ENCODE measurements at regions not wholly inside any gene's neighbourhood (a gene's known extent, or its start where the extent isn't known, plus 50 kb on each side); places are given as distances from the start of the nearest gene placed in this dataset.

DNA sequence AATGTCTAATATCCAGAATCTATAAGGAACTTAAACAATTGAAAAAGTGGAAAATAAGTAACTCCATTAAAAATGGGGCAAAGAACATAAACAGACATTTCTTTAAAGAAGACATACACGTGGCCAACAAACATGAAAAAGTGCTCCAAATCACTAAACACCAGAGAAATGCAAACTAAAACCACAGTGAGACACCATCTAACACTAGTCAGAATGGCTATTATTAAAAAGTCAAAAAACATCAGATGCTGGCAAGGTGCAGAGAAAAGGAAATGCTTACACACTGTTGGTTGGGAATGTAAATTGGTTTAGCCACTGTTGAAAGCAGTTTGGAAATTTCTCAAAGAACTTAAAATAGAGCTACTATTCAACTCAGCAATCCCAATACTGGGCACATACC, 169.2 kb upstream of the MANEA start:
- H3K4me1 Mint-ChIP-seq (ENCODE audit: low read depth, unreplicated experiment), result no peaks in the 10 kb centered on the region
- Histone ChIP-seq H3K27me3 (ENCODE audit: insufficient read depth, low read length) (no peaks in the 10 kb centered on the region), H2AFZ (ENCODE audit: low read depth, low read length) (no peak overlapping the region), H4K20me1 (ENCODE audit: insufficient read depth, low read length) (no peaks in the 10 kb centered on the region), H3K4me2 (ENCODE audit: low read length) (no peak overlapping the region), H3K9ac (ENCODE audit: low read length) (no peak overlapping the region), H3K4me1 (ENCODE audit: insufficient read depth, low read length) (no peaks in the 10 kb centered on the region), H3K27ac (ENCODE audit: low read depth, low read length) (no peak overlapping the region), H3K4me3 (ENCODE audit: insufficient read depth, low read depth, low read length) (no peak overlapping the region), H3K9me3 (ENCODE audit: insufficient read depth, low read depth, low read length) (no peaks in the 10 kb centered on the region), H3K36me3 (ENCODE audit: insufficient read depth, low read length) (no peaks in the 10 kb centered on the region), H3K79me2 (ENCODE audit: insufficient read depth, low read length) (no peaks in the 10 kb centered on the region)
- no peak for TF ChIP-seq EZH2 (IDR thresholded peaks at IDR 0.05; ENCODE audit: insufficient read depth, low read length)
- TF ChIP-seq, protein P1, sequence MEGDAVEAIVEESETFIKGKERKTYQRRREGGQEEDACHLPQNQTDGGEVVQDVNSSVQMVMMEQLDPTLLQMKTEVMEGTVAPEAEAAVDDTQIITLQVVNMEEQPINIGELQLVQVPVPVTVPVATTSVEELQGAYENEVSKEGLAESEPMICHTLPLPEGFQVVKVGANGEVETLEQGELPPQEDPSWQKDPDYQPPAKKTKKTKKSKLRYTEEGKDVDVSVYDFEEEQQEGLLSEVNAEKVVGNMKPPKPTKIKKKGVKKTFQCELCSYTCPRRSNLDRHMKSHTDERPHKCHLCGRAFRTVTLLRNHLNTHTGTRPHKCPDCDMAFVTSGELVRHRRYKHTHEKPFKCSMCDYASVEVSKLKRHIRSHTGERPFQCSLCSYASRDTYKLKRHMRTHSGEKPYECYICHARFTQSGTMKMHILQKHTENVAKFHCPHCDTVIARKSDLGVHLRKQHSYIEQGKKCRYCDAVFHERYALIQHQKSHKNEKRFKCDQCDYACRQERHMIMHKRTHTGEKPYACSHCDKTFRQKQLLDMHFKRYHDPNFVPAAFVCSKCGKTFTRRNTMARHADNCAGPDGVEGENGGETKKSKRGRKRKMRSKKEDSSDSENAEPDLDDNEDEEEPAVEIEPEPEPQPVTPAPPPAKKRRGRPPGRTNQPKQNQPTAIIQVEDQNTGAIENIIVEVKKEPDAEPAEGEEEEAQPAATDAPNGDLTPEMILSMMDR (IDR thresholded peaks at IDR 0.05; ENCODE audit: insufficient read depth, low read depth, low read length), result no peak
- no peak for FAIRE-seq
- H3K36me3 Mint-ChIP-seq (ENCODE audit: low read depth, unreplicated experiment), result no peaks in the 10 kb centered on the region
- no peaks in the 10 kb centered on the region for H3K9me3 Mint-ChIP-seq (ENCODE audit: unreplicated experiment)
- H3K27me3 Mint-ChIP-seq (ENCODE audit: low read depth, unreplicated experiment), result no peaks in the 10 kb centered on the region
- H3K4me3 Mint-ChIP-seq (ENCODE audit: unreplicated experiment), result no peak overlapping the region
- DNase-seq (ENCODE audit: low read depth), result no peak
- H3K27ac Mint-ChIP-seq (ENCODE audit: unreplicated experiment), result no peak overlapping the region

DNA sequence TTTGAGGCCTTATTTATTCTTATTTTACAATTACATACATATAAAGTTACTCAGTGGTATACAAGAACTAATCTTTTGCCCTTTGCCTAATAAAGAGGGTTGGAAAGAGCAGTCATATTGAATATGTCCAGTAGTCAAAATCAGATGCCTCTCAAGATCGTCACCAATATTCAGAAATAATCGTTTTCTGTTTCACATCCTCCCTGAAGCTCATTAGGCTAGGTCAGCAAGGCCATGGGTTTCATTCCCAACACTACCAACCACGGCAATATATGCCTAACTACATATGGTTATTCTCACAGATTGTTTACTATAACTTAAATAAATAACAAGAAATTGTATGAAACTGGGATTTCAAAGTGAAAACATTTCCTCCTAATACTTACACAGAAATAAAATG, 167.2 kb upstream of the MANEA start:
- Histone ChIP-seq H3K27ac (ENCODE audit: low read depth, low read length) (no peak overlapping the region), H3K27me3 (ENCODE audit: insufficient read depth, low read length) (no peaks in the 10 kb centered on the region), H2AFZ (ENCODE audit: low read depth, low read length) (no peak overlapping the region), H3K79me2 (ENCODE audit: insufficient read depth, low read length) (no peaks in the 10 kb centered on the region), H3K4me1 (ENCODE audit: insufficient read depth, low read length) (no peaks in the 10 kb centered on the region), H3K36me3 (ENCODE audit: insufficient read depth, low read length) (no peaks in the 10 kb centered on the region), H3K9me3 (ENCODE audit: insufficient read depth, low read depth, low read length) (no peaks in the 10 kb centered on the region), H4K20me1 (ENCODE audit: insufficient read depth, low read length) (no peaks in the 10 kb centered on the region), H3K4me2 (ENCODE audit: low read length) (no peak overlapping the region), H3K9ac (ENCODE audit: low read length) (no peak overlapping the region), H3K4me3 (ENCODE audit: insufficient read depth, low read depth, low read length) (no peak overlapping the region)
- DNase-seq (ENCODE audit: low read depth) (no peak), FAIRE-seq (no peak)
- no peak overlapping the region for H3K4me3 Mint-ChIP-seq (ENCODE audit: unreplicated experiment)
- H3K27ac Mint-ChIP-seq (ENCODE audit: unreplicated experiment), result no peak overlapping the region
- H3K4me1 Mint-ChIP-seq (ENCODE audit: low read depth, unreplicated experiment), result no peaks in the 10 kb centered on the region
- no peaks in the 10 kb centered on the region for H3K9me3 Mint-ChIP-seq (ENCODE audit: unreplicated experiment)
- H3K36me3 Mint-ChIP-seq (ENCODE audit: low read depth, unreplicated experiment), result no peaks in the 10 kb centered on the region
- H3K27me3 Mint-ChIP-seq (ENCODE audit: low read depth, unreplicated experiment), result no peaks in the 10 kb centered on the region
- TF ChIP-seq, protein P1 (IDR thresholded peaks at IDR 0.05; ENCODE audit: insufficient read depth, low read depth, low read length), result no peak
- TF ChIP-seq EZH2 (IDR thresholded peaks at IDR 0.05; ENCODE audit: insufficient read depth, low read length), result no peak

DNA sequence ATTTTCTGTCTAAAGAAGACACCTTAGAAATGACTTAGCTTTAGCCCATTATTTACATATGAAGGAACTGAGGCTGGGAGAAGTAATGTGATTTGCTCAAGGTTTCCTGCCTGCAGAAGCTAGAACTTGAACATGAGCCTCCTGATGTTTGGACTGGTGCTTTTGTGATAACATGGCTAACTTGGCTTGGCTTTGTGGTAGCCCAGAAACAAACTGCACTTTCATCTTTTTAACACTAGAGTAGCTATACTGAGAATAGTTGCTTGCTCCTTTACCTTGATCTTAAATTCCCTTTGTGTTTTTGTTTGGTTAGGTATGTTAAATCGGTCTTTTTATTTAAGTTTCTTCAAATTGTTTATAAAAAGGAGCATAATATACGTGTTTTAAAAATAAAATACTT, 163.5 kb upstream of the MANEA start:
- no peaks in the 10 kb centered on the region for H3K36me3 Mint-ChIP-seq (ENCODE audit: low read depth, unreplicated experiment)
- no peaks in the 10 kb centered on the region for H3K9me3 ChIP-seq (ENCODE audit: insufficient read depth, low read depth, low read length)
- DNase-seq (ENCODE audit: low read depth) (no peak), FAIRE-seq (no peak)
- no peak overlapping the region for H3K4me3 Mint-ChIP-seq (ENCODE audit: unreplicated experiment)
- H3K4me3 ChIP-seq (ENCODE audit: insufficient read depth, low read depth, low read length), result no peak overlapping the region
- no peak overlapping the region for H2AFZ ChIP-seq (ENCODE audit: low read depth, low read length)
- H3K4me1 ChIP-seq (ENCODE audit: insufficient read depth, low read length), result no peaks in the 10 kb centered on the region
- H3K27ac Mint-ChIP-seq (ENCODE audit: unreplicated experiment), result no peak overlapping the region
- H3K27me3 ChIP-seq (ENCODE audit: insufficient read depth, low read length), result no peaks in the 10 kb centered on the region
- no peak for TF ChIP-seq EZH2 (IDR thresholded peaks at IDR 0.05; ENCODE audit: insufficient read depth, low read length)
- TF ChIP-seq, protein P1 (IDR thresholded peaks at IDR 0.05; ENCODE audit: insufficient read depth, low read depth, low read length), result no peak
- H3K27ac ChIP-seq (ENCODE audit: low read depth, low read length), result no peak overlapping the region
- H3K9ac ChIP-seq (ENCODE audit: low read length), result no peak overlapping the region
- H3K79me2 ChIP-seq (ENCODE audit: insufficient read depth, low read length), result no peaks in the 10 kb centered on the region
- no peaks in the 10 kb centered on the region for H3K27me3 Mint-ChIP-seq (ENCODE audit: low read depth, unreplicated experiment)
- H3K4me1 Mint-ChIP-seq (ENCODE audit: low read depth, unreplicated experiment), result no peaks in the 10 kb centered on the region
- H3K4me2 ChIP-seq (ENCODE audit: low read length), result no peak overlapping the region
- no peaks in the 10 kb centered on the region for H4K20me1 ChIP-seq (ENCODE audit: insufficient read depth, low read length)
- no peaks in the 10 kb centered on the region for H3K9me3 Mint-ChIP-seq (ENCODE audit: unreplicated experiment)
- no peaks in the 10 kb centered on the region for H3K36me3 ChIP-seq (ENCODE audit: insufficient read depth, low read length)

Measured in astrocyte (in vitro differentiated cells and primary cell).